ENCODE measurements at regions not wholly inside any gene's neighbourhood (a gene's known extent, or its start where the extent isn't known, plus 50 kb on each side); places are given as distances from the start of the nearest gene placed in this dataset.

- Histone ChIP-seq H3K9me3 (ENCODE audit: control extremely low read depth in 1 of 3, control insufficient read depth in 2 of 3, insufficient read depth in 1 of 3, low read length in 2 of 3) (no peaks in the 10 kb centered on the region), H3K4me1 (ENCODE audit: control insufficient read depth in 2 of 2, insufficient read depth in 2 of 2, low read length in 2 of 2) (no peaks in the 10 kb centered on the region), H2AFZ (ENCODE audit: insufficient read depth, low read depth, low read length, poor library complexity, severe bottlenecking) (no peak overlapping the region), H3K36me3 (replicated peaks in 1 of 2; ENCODE audit: control extremely low read depth in 1 of 2, control insufficient read depth in 1 of 2, extremely low read depth in 1 of 2, insufficient read depth in 2 of 2, low read length in 1 of 2) (no peaks in the 10 kb centered on the region), H3K9ac (ENCODE audit: low read length) (no peak overlapping the region), H3K27ac (ENCODE audit: low read length in 2 of 2) (no peak overlapping the region), H4K20me1 (ENCODE audit: control insufficient read depth, insufficient read depth, low read length, poor library complexity, severe bottlenecking) (no peaks in the 10 kb centered on the region), H3K79me2 (ENCODE audit: control insufficient read depth, insufficient read depth, low read length) (no peaks in the 10 kb centered on the region), H3K27me3 (replicated peaks in 1 of 4; ENCODE audit: control extremely low read depth in 1 of 4, control insufficient read depth in 3 of 4, insufficient read depth in 4 of 4, low read length in 3 of 4) (no peaks in the 10 kb centered on the region), H3K4me3 (ENCODE audit: control extremely low read depth in 1 of 5, extremely low read depth in 1 of 5, insufficient read depth in 1 of 5, low read depth in 2 of 5, low read length in 4 of 5) (no peak overlapping the region), H3K4me2 (replicated peaks; ENCODE audit: low read depth, low read length, poor library complexity, severe bottlenecking) (no peak overlapping the region)
- H3K27ac Mint-ChIP-seq = no peak overlapping the region
- no peaks in the 10 kb centered on the region for H3K27me3 Mint-ChIP-seq
- intact Hi-C loops (cut with micrococcal nuclease) = no loop called here
- no peaks in the 10 kb centered on the region for H3K4me1 Mint-ChIP-seq
- POLR2A ChIA-PET = no interaction called here
- H3K4me3 Mint-ChIP-seq = no peak overlapping the region
- peaks cover 2% of the 10 kb centered on the region for H3K9me3 Mint-ChIP-seq (ENCODE audit: insufficient read depth)
- no CpG with 5 or more reads among the region's 1 CpG for WGBS (ENCODE audit: insufficient coverage)
- TF ChIP-seq EZH2 (IDR thresholded peaks at IDR 0.05; ENCODE audit: borderline replicate concordance, insufficient read depth, low read depth, low read length, poor library complexity, severe bottlenecking) (no peak), CTCF (IDR thresholded peaks at IDR 0.05) (no peak)
- ATAC-seq (ENCODE audit: low read depth) (no peak), DNase-seq (no peak)
- CTCF ChIA-PET = no interaction called here
Measured at GRCh38 chr5:165055476-165055875, 1550.1 kb downstream of the MAT2B start.

DNA sequence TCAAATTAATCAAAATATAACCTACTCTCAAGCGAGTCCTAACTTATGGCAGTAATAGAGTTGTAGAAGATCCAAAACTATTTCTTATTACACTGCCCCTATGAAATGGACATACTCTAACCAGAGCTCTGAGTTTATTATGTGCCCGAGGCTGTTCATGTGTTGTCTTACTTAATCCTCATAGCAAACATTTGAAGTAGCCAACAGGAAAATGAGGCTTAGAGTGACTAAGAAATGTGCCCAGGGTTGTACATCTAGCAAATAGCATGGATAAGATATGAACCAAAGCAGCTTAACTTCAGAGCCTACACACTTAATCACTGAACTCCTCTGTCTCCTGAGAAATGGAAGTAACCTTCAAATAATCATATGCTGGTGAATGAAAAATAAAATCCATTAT, 1551.7 kb downstream of the MAT2B start:
- no CpG with 5 or more reads among the region's 2 CpGs for WGBS (ENCODE audit: insufficient coverage)
- H3K27ac ChIP-seq (ENCODE audit: low read length in 2 of 2) = no peak overlapping the region
- ChIA-PET CTCF (no interaction called here), POLR2A (no interaction called here)
- Mint-ChIP-seq H3K4me3 (no peak overlapping the region), H3K27me3 (no peaks in the 10 kb centered on the region), H3K4me1 (no peaks in the 10 kb centered on the region), H3K27ac (no peak overlapping the region), H3K9me3 (ENCODE audit: insufficient read depth) (peaks cover 4% of the 10 kb centered on the region)
- no peaks in the 10 kb centered on the region for H3K9me3 ChIP-seq (ENCODE audit: control extremely low read depth in 1 of 3, control insufficient read depth in 2 of 3, insufficient read depth in 1 of 3, low read length in 2 of 3)
- no peak for TF ChIP-seq EZH2 (IDR thresholded peaks at IDR 0.05; ENCODE audit: borderline replicate concordance, insufficient read depth, low read depth, low read length, poor library complexity, severe bottlenecking)
- TF ChIP-seq CTCF (IDR thresholded peaks at IDR 0.05) = no peak
- H2AFZ ChIP-seq (ENCODE audit: insufficient read depth, low read depth, low read length, poor library complexity, severe bottlenecking) = no peak overlapping the region
- no peaks in the 10 kb centered on the region for H3K27me3 ChIP-seq (replicated peaks in 1 of 4; ENCODE audit: control extremely low read depth in 1 of 4, control insufficient read depth in 3 of 4, insufficient read depth in 4 of 4, low read length in 3 of 4)
- DNase-seq = no peak
- H3K36me3 ChIP-seq (replicated peaks in 1 of 2; ENCODE audit: control extremely low read depth in 1 of 2, control insufficient read depth in 1 of 2, extremely low read depth in 1 of 2, insufficient read depth in 2 of 2, low read length in 1 of 2) = no peaks in the 10 kb centered on the region
- no peaks in the 10 kb centered on the region for H3K4me1 ChIP-seq (ENCODE audit: control insufficient read depth in 2 of 2, insufficient read depth in 2 of 2, low read length in 2 of 2)
- no peaks in the 10 kb centered on the region for H3K79me2 ChIP-seq (ENCODE audit: control insufficient read depth, insufficient read depth, low read length)
- H3K4me2 ChIP-seq (replicated peaks; ENCODE audit: low read depth, low read length, poor library complexity, severe bottlenecking) = no peak overlapping the region
- intact Hi-C loops (cut with micrococcal nuclease) = no loop called here
- no peaks in the 10 kb centered on the region for H4K20me1 ChIP-seq (ENCODE audit: control insufficient read depth, insufficient read depth, low read length, poor library complexity, severe bottlenecking)
- H3K9ac ChIP-seq (ENCODE audit: low read length) = no peak overlapping the region
- H3K4me3 ChIP-seq (ENCODE audit: control extremely low read depth in 1 of 5, extremely low read depth in 1 of 5, insufficient read depth in 1 of 5, low read depth in 2 of 5, low read length in 4 of 5) = no peak overlapping the region
- no peak for ATAC-seq (ENCODE audit: low read depth)
